VCaP (cell line): ENCODE measurements at regions not wholly inside any gene's neighbourhood (a gene's known extent, or its start where the extent isn't known, plus 50 kb on each side); places are given as distances from the start of the nearest gene placed in this dataset.

Source experiments
- H3K27ac ChIP-seq: fragments of 450-650 bp; 2 replicates; pipeline ENCODE4 v1.5.1; 2017
- CTCF ChIP-seq: fragments of 450-650 bp; conservative IDR thresholded peaks from 2 replicates; pipeline ENCODE4 v1.5.1; 2017; ENCODE audit warnings: mild to moderate bottlenecking, moderate library complexity

GRCh38 chr14:101060171-101060601, 156.7 kb upstream of the RTL1 start:
- no peak for TF ChIP-seq CTCF
- no peak overlapping the region for H3K27ac ChIP-seq

GRCh38 chr14:101061411-101062064, 158.0 kb upstream of the RTL1 start:
- no peak for TF ChIP-seq CTCF
- H3K27ac ChIP-seq: no peak overlapping the region

GRCh38 chr14:101062065-101062450, 158.5 kb upstream of the RTL1 start:
- no peak for TF ChIP-seq CTCF
- no peak overlapping the region for H3K27ac ChIP-seq

- no peak overlapping the region for H3K27ac ChIP-seq
- TF ChIP-seq CTCF: no peak
Measured at GRCh38 chr14:101062601-101063000, 159.1 kb upstream of the RTL1 start.

- no peak overlapping the region for H3K27ac ChIP-seq
- TF ChIP-seq CTCF: no peak
Measured at GRCh38 chr14:101063121-101063520, 159.6 kb upstream of the RTL1 start.

- no peak for TF ChIP-seq CTCF
- no peak overlapping the region for H3K27ac ChIP-seq
Measured at GRCh38 chr14:101064121-101064661, 160.7 kb upstream of the RTL1 start.

- H3K27ac ChIP-seq: no peak overlapping the region
- no peak for TF ChIP-seq CTCF
Measured at GRCh38 chr14:101064718-101065117, 161.2 kb upstream of the RTL1 start.
